HEK293T (cell line): ENCODE measurements at regions not wholly inside any gene's neighbourhood (a gene's known extent, or its start where the extent isn't known, plus 50 kb on each side); places are given as distances from the start of the nearest gene placed in this dataset.

Experiments used
- CTCF ChIA-PET: fragments of 350-600 bp; formaldehyde crosslinking; extraction: SDS; loops from one replicate; lab custom pipeline; 2021; ENCODE audit warnings: antibody characterized with exemption, inconsistent platforms; lab: Yijun Ruan, JAX
- POLR2A ChIA-PET: fragments of 350-600 bp; formaldehyde crosslinking; extraction: SDS; loops from one replicate; lab custom pipeline; 2020; ENCODE audit warnings: antibody characterized with exemption, inconsistent platforms; lab: Yijun Ruan, JAX
- DNase-seq: peaks from one replicate; pipeline ENCODE4 v3.0.0; 2012; ENCODE audit warnings: mixed read lengths; ENCODE audit errors: extremely low spot score
- ARNT ChIP-seq: fragments of 450-650 bp; IDR thresholded peaks from 2 replicates; pipeline ENCODE4 v1.6.1; 2017; ENCODE audit warnings: mild to moderate bottlenecking
- BHLHE40 ChIP-seq: fragments of 450-650 bp; IDR thresholded peaks from 2 replicates; pipeline ENCODE4 v1.6.1; 2016; ENCODE audit warnings: mild to moderate bottlenecking, moderate library complexity, borderline replicate concordance
- CTBP1 ChIP-seq: fragments of 450-650 bp; IDR thresholded peaks from 2 replicates; pipeline ENCODE4 v1.6.1; 2016; ENCODE audit warnings: borderline replicate concordance
- ELF4 ChIP-seq: fragments of 450-650 bp; IDR thresholded peaks from 2 replicates; pipeline ENCODE4 v1.6.1; 2017; ENCODE audit warnings: antibody characterized with exemption
- FOXA1 ChIP-seq: fragments of 450-650 bp; IDR thresholded peaks from 2 replicates; pipeline ENCODE4 v1.6.1; 2016; ENCODE audit warnings: mild to moderate bottlenecking
- FOXK2 ChIP-seq: fragments of 450-650 bp; IDR thresholded peaks from 2 replicates; pipeline ENCODE4 v1.6.1; 2016; ENCODE audit warnings: mild to moderate bottlenecking
- FOXM1 ChIP-seq: fragments of 450-650 bp; IDR thresholded peaks from 2 replicates; pipeline ENCODE4 v1.6.1; 2017; ENCODE audit warnings: mild to moderate bottlenecking, borderline replicate concordance
- HDGF ChIP-seq: fragments of 450-650 bp; IDR thresholded peaks from 2 replicates; pipeline ENCODE4 v1.6.1; 2017; ENCODE audit warnings: antibody characterized with exemption, borderline replicate concordance
- L3MBTL2 ChIP-seq: fragments of 450-650 bp; conservative IDR thresholded peaks from 2 replicates; pipeline ENCODE4 v1.6.1; 2016; ENCODE audit warnings: mild to moderate bottlenecking
- LEF1 ChIP-seq: fragments of 450-650 bp; IDR thresholded peaks from 2 replicates; pipeline ENCODE4 v1.6.1; 2017; ENCODE audit warnings: mild to moderate bottlenecking, borderline replicate concordance
- NFRKB ChIP-seq: fragments of 450-650 bp; IDR thresholded peaks from 2 replicates; pipeline ENCODE4 v1.6.1; 2016; ENCODE audit warnings: mild to moderate bottlenecking, moderate library complexity
- PKNOX1 ChIP-seq: fragments of 450-650 bp; IDR thresholded peaks from 2 replicates; pipeline ENCODE4 v1.6.1; 2016
- SP1 ChIP-seq: fragments of 450-650 bp; IDR thresholded peaks from 2 replicates; pipeline ENCODE4 v1.6.1; 2017
- SUZ12 ChIP-seq: fragments of 450-650 bp; IDR thresholded peaks from 2 replicates; pipeline ENCODE4 v1.6.1; 2016; ENCODE audit warnings: mild to moderate bottlenecking
- TARDBP ChIP-seq: fragments of 450-650 bp; IDR thresholded peaks from 2 replicates; pipeline ENCODE4 v1.6.1; 2016
- ZNF384 ChIP-seq: fragments of 450-650 bp; IDR thresholded peaks from 2 replicates; pipeline ENCODE4 v1.6.1; 2016

DNA sequence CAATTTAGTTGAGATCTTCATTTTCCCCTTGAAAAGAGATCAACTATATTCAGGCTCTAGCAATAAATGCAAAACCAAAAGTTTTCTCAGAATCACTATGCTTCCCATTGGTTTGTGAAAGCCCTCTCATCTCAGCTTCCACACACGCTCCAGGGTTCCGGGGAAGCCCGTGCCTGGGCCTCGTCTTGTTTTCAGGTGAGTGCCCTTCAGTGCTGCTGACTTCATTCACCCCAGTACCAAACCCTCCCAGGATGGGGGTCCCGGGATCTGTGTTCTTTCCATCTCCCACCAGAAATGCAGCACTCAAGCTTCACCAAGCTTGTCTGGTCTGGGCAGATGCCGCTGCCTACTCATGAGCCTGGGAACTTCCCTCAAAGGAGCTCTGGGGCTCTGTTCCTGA lies 97.7 kb downstream of the TEX29 start:
- DNase-seq, result no peak
- POLR2A ChIA-PET, result no interaction called here
- TF ChIP-seq LEF1, result no peak
- no peak for TF ChIP-seq FOXK2
- TF ChIP-seq TARDBP, result no peak
- CTCF ChIA-PET, result interaction anchor here (1.3 kb wide), 1 partner anchor 9 kb away, joined by 3 read pairs; no protein-coding TSS in a partner anchor

GRCh38 chr13:111420113-111420876 lies 99.9 kb downstream of the TEX29 start:
- POLR2A ChIA-PET, result no interaction called here
- CTCF ChIA-PET, result interaction anchor here (0.6 to 1.2 kb wide), 2 partner anchors 9 to 75 kb away, joined by 3 to 5 read pairs; no protein-coding TSS in a partner anchor
- TF ChIP-seq BHLHE40 (no peak), LEF1 (no peak), NFRKB (no peak), CTBP1 (no peak), ELF4 (no peak), ARNT (no peak), TARDBP (no peak), SP1 (no peak), FOXK2 (no peak)
- DNase-seq, result no peak

GRCh38 chr13:111421216-111421615 lies 100.8 kb downstream of the TEX29 start:
- ChIA-PET POLR2A (no interaction called here), CTCF (no interaction called here)
- DNase-seq, result no peak
- no peak for TF ChIP-seq SP1
- no peak for TF ChIP-seq FOXA1
- TF ChIP-seq HDGF, result no peak
- TF ChIP-seq LEF1, result no peak
- TF ChIP-seq ZNF384, result no peak
- TF ChIP-seq PKNOX1, result no peak
- TF ChIP-seq CTBP1, result no peak

DNA sequence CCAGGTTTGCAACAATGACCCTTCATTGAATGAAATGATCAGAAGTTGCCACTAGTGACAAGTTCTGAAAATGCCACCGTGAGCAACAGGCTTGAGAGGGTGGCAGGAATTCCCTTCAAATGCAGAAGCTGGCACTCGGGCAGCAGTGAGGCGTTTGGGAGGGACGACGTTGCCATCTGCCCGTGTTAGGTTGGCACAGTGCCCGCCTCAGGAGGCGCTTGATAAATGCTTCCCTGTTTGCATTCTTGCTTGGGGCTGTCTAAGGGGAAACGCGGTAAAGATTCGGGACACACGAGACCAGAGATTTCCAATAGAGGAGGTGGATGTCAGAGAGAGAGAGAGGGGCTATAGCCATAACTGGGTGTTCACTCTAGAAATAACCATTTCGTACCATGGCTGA lies 101.9 kb downstream of the TEX29 start:
- POLR2A ChIA-PET, result no interaction called here
- CTCF ChIA-PET, result no interaction called here
- TF ChIP-seq SUZ12, result no peak
- no peak for TF ChIP-seq LEF1
- no peak for TF ChIP-seq TARDBP
- TF ChIP-seq ZNF384, result no peak
- no peak for TF ChIP-seq FOXA1
- TF ChIP-seq NFRKB, result no peak
- no peak for TF ChIP-seq BHLHE40
- no peak for TF ChIP-seq ELF4
- no peak for TF ChIP-seq L3MBTL2
- no peak for TF ChIP-seq FOXM1
- TF ChIP-seq CTBP1, result no peak
- TF ChIP-seq HDGF, result no peak
- TF ChIP-seq ARNT, result no peak
- no peak for TF ChIP-seq PKNOX1
- TF ChIP-seq SP1, result no peak
- no peak for TF ChIP-seq FOXK2
- no peak for DNase-seq

GRCh38 chr13:111423168-111423785 lies 102.8 kb downstream of the TEX29 start:
- CTCF ChIA-PET, result no interaction called here
- POLR2A ChIA-PET, result no interaction called here
- TF ChIP-seq FOXK2 (no peak), SUZ12 (no peak), ELF4 (no peak), L3MBTL2 (no peak), TARDBP (no peak)
- DNase-seq, result no peak

GRCh38 chr13:111424134-111424533 lies 103.7 kb downstream of the TEX29 start:
- ChIA-PET CTCF (no interaction called here), POLR2A (no interaction called here)
- TF ChIP-seq ARNT, result no peak
- TF ChIP-seq CTBP1, result no peak
- TF ChIP-seq ELF4, result no peak
- no peak for TF ChIP-seq SP1
- DNase-seq, result no peak

- no peak for DNase-seq
- CTCF ChIA-PET, result no interaction called here
- TF ChIP-seq SP1 (no peak), TARDBP (no peak), NFRKB (no peak), ARNT (no peak), PKNOX1 (no peak), ZNF384 (no peak), HDGF (no peak), CTBP1 (no peak), BHLHE40 (no peak), L3MBTL2 (no peak)
- POLR2A ChIA-PET, result no interaction called here
These were observed 104.9 kb downstream of the TEX29 start for GRCh38 chr13:111425326-111425725.
